ENCODE measurements at regions not wholly inside any gene's neighbourhood (a gene's known extent, or its start where the extent isn't known, plus 50 kb on each side); places are given as distances from the start of the nearest gene placed in this dataset.

DNA sequence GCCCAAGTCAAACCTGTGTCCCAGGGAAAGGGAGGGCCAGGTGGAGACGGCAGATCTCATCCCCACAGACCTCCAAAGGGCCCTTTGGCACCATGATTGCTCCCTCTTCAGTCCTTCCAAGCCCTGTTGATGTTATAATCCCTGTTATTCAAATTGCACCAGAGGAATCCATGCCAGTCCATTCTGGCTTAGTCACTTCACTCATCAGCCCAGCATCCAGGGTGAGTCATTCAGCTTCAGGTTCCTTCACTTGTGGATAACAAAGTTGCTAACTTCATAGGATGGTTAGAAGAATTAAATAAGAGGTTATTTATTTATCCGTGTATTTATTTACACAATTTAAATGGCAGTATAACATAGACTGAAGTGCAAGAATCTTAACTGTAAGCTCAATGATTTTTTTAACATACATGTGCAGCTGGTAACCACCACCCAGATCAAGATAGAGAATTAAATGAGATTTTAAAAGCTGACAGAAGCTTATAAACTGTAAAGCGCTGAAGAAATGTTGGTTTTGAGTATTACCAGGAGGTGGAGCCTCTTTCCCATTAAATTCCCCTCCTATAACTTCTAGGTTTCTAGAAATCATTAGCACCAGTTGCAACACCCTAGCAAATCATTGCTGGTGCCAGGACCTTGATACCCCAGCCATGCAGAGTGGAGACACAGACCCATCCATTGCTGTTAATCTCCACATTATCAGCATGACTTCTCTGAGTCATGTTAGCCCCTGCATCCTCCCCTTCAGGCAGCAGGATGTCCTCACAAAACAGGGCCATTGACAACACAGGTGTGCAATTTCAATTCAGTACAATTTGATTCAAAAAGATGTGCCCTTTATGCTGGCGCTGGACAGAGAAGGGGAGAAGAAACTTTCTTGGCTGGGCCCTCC, 77.4 kb downstream of the SEC61B start:
- Histone ChIP-seq H3K36me3 (no peaks in the 10 kb centered on the region), H3K4me1 (peaks cover 0 to 4% (median 0%) of the 10 kb centered on the region in 4 donors), H3K27me3 (no peaks in the 10 kb centered on the region), H3K4me3 (no peak overlapping the region), H3K27ac (no peak overlapping the region), H3K9me3 (no peaks in the 10 kb centered on the region)
- intact Hi-C loops (cut with DNase I; ENCODE audit: low total_unique reads) = no loop called here
- WGBS, 5 donors = 61 to 75% (median 69%) methylated on average over 4 of the region's 4 CpGs
- DNase-seq = peak in 1 of 2 donors; percentile 27
- TF ChIP-seq EP300 (IDR thresholded peaks at IDR 0.05) (no peak), POLR2AphosphoS5 (IDR thresholded peaks at IDR 0.05) (no peak), POLR2A (IDR thresholded peaks at IDR 0.05) (no peak)
- TF ChIP-seq, protein P1, sequence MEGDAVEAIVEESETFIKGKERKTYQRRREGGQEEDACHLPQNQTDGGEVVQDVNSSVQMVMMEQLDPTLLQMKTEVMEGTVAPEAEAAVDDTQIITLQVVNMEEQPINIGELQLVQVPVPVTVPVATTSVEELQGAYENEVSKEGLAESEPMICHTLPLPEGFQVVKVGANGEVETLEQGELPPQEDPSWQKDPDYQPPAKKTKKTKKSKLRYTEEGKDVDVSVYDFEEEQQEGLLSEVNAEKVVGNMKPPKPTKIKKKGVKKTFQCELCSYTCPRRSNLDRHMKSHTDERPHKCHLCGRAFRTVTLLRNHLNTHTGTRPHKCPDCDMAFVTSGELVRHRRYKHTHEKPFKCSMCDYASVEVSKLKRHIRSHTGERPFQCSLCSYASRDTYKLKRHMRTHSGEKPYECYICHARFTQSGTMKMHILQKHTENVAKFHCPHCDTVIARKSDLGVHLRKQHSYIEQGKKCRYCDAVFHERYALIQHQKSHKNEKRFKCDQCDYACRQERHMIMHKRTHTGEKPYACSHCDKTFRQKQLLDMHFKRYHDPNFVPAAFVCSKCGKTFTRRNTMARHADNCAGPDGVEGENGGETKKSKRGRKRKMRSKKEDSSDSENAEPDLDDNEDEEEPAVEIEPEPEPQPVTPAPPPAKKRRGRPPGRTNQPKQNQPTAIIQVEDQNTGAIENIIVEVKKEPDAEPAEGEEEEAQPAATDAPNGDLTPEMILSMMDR (IDR thresholded peaks at IDR 0.05) = no peak

DNA sequence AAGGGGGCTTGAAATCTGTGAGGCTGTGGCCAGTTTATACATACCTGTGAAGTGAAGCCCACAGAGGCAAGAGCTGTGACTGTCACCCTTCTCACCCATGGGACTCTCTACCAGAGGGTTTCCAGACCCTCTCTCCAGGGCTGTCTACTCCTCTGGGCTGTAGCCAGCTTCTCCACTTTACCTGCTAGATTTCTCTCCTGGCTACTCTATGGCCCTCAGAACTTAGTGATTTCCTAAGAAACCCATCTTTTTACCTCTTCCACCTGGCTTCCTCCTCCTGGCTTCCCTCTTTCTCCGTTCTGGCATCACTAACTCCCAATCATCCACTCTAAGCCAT, 78.0 kb downstream of the SEC61B start:
- Histone ChIP-seq H3K4me3 (no peak overlapping the region), H3K4me1 (peaks cover 0 to 4% (median 0%) of the 10 kb centered on the region in 4 donors), H3K27ac (no peak overlapping the region), H3K36me3 (no peaks in the 10 kb centered on the region), H3K27me3 (no peaks in the 10 kb centered on the region), H3K9me3 (no peaks in the 10 kb centered on the region)
- WGBS, 5 donors = 0% methylated on average over 1 of the region's 1 CpG
- intact Hi-C loops (cut with DNase I; ENCODE audit: low total_unique reads) = no loop called here
- TF ChIP-seq, protein P1 (IDR thresholded peaks at IDR 0.05) = no peak
- TF ChIP-seq POLR2A (IDR thresholded peaks at IDR 0.05) (no peak), EP300 (IDR thresholded peaks at IDR 0.05) (no peak), POLR2AphosphoS5 (IDR thresholded peaks at IDR 0.05) (no peak)
- no peak for DNase-seq

DNA sequence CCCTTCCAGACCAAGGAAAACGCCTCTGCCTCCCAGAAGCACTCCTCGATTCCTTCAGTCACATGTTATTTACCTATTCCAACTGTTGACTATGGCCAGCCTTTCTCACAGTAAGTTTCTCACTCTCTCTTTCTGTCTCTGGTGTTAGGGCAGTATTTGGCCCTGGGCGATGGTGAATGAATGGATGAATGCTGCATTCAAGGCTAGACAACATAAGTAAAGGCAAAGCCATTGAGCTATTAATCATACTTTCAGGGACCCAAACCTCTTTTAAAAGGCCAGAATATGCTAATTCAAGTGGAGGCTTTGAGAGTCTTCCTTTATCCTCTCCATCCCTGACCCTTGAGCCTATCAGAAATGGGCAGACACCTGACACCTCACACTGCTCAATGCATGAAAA, 78.5 kb downstream of the SEC61B start:
- intact Hi-C loops (cut with DNase I; ENCODE audit: low total_unique reads) = no loop called here
- WGBS, 5 donors = 44 to 64% (median 56%) methylated on average over 3 of the region's 3 CpGs
- Histone ChIP-seq H3K27me3 (no peaks in the 10 kb centered on the region), H3K4me3 (no peak overlapping the region), H3K36me3 (no peaks in the 10 kb centered on the region), H3K4me1 (peaks cover 0 to 4% (median 0%) of the 10 kb centered on the region in 4 donors), H3K9me3 (no peaks in the 10 kb centered on the region), H3K27ac (no peak overlapping the region)
- no peak for DNase-seq
- no peak for TF ChIP-seq EP300 (IDR thresholded peaks at IDR 0.05)
- TF ChIP-seq, protein P1 (IDR thresholded peaks at IDR 0.05) = no peak
- no peak for TF ChIP-seq POLR2A (IDR thresholded peaks at IDR 0.05)
- no peak for TF ChIP-seq POLR2AphosphoS5 (IDR thresholded peaks at IDR 0.05)

DNA sequence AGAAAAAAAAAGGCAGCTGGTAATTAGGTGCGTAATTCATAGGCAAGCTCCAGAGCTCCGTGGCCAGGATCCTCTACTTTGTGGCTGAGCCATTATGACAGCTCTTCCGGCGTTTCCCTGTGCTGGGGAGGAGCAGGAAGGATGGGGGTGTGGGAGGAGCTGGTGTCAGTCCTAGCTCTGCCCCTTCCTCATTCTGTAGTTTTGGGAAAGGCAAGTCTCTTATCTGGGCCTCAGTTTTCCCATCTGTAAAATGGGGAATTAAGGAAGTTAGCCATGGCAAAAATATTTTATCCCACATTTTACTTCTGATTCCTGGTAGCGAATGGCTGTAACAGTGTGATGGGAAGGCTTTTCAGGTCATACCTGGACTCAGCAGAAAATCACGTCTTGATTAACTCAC, 81.1 kb downstream of the SEC61B start:
- intact Hi-C loops (cut with DNase I; ENCODE audit: low total_unique reads) = no loop called here
- TF ChIP-seq, protein P1 (IDR thresholded peaks at IDR 0.05) = no peak
- no peak for TF ChIP-seq POLR2A (IDR thresholded peaks at IDR 0.05)
- no peak for TF ChIP-seq POLR2AphosphoS5 (IDR thresholded peaks at IDR 0.05)
- no peak for TF ChIP-seq EP300 (IDR thresholded peaks at IDR 0.05)
- Histone ChIP-seq H3K27me3 (no peaks in the 10 kb centered on the region), H3K36me3 (no peaks in the 10 kb centered on the region), H3K27ac (no peak overlapping the region), H3K4me3 (no peak overlapping the region), H3K9me3 (no peaks in the 10 kb centered on the region), H3K4me1 (no peaks in the 10 kb centered on the region)
- DNase-seq = no peak
- 65 to 86% (median 81%) methylated on average over 6 of the region's 6 CpGs for WGBS, 5 donors
